ENCODE measurements at regions not wholly inside any gene's neighbourhood (a gene's known extent, or its start where the extent isn't known, plus 50 kb on each side); places are given as distances from the start of the nearest gene placed in this dataset.

DNA sequence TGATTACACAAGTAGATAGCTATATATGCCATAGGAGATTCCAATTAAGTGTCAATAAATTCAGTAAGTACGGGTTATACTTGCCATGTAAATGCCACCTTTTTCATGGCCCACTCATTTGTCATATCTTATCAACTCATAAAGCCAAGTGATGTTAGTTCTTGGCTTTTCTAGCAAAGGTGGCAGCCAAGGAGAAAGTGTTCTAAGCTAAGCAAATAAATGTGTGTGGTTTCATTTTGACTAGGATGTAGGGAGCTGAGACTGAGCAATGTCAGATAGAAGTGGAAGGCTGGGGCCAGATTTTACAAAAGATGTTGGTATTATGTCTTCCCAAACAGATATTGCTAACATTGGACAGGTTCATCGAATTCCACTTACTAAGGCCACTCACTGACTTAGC is 952.0 kb downstream of the SLC4A3 start:
- TF ChIP-seq CTBP1 (IDR thresholded peaks at IDR 0.05; ENCODE audit: borderline replicate concordance) (no peak), SUZ12 (IDR thresholded peaks at IDR 0.05) (no peak), SP1 (IDR thresholded peaks at IDR 0.05) (no peak), BHLHE40 (IDR thresholded peaks at IDR 0.05; ENCODE audit: borderline replicate concordance) (no peak), ARNT (IDR thresholded peaks at IDR 0.05) (no peak), FOXK2 (IDR thresholded peaks at IDR 0.05) (no peak), TARDBP (IDR thresholded peaks at IDR 0.05) (no peak), FOXM1 (IDR thresholded peaks at IDR 0.05; ENCODE audit: borderline replicate concordance) (no peak), ELF4 (IDR thresholded peaks at IDR 0.05) (no peak), LEF1 (IDR thresholded peaks at IDR 0.05; ENCODE audit: borderline replicate concordance) (no peak)

Measured in HEK293T (cell line).